ENCODE measurements at regions not wholly inside any gene's neighbourhood (a gene's known extent, or its start where the extent isn't known, plus 50 kb on each side); places are given as distances from the start of the nearest gene placed in this dataset.

GRCh38 chr11:104727768-104728167 is 170.5 kb downstream of the CASP12 start:
- ChIA-PET POLR2A (no interaction called here), CTCF (ENCODE audit: low intra/inter-chr PET ratio, low total read pairs) (no interaction called here)
- ATAC-seq (no peak), DNase-seq (ENCODE audit: low spot score) (no peak), FAIRE-seq (no peak)
- no peaks in the 10 kb centered on the region for H4K20me1 ChIP-seq (ENCODE audit: insufficient read depth, low read length)
- H3K9me3 ChIP-seq (ENCODE audit: low read length): peaks cover 10% of the 10 kb centered on the region
- H3K9ac ChIP-seq (ENCODE audit: insufficient read depth, low read depth, low read length): no peak overlapping the region
- H3K27ac ChIP-seq (ENCODE audit: extremely low read length, insufficient read depth, low read length): no peak overlapping the region
- no peak overlapping the region for H3K4me3 ChIP-seq (replicated peaks in 1 of 3; ENCODE audit: insufficient read depth in 1 of 3, low read depth in 2 of 3, low read length in 3 of 3)
- no peaks in the 10 kb centered on the region for H3K4me1 ChIP-seq (ENCODE audit: insufficient read depth, low read length)
- no peak for TF ChIP-seq ZNF629 (CRISPR knock-in tag; conservative IDR thresholded peaks at IDR 0.05)
- TF ChIP-seq SRF (IDR thresholded peaks at IDR 0.05; ENCODE audit: low read depth, low read length): no peak
- 0 out of 2 replicates have a peak, but pooled peaks have one; percentile 22 for TF ChIP-seq MAFF (IDR thresholded peaks at IDR 0.05; ENCODE audit: low read depth, low read length)
- TF ChIP-seq KDM1A (CRISPR knock-in tag; IDR thresholded peaks at IDR 0.05): no peak
- TF ChIP-seq XBP1 (CRISPR knock-in tag; IDR thresholded peaks at IDR 0.05): no peak
- TF ChIP-seq ATM (IDR thresholded peaks at IDR 0.05; ENCODE audit: borderline replicate concordance): no peak
- no peak for TF ChIP-seq FOSL1 (CRISPR knock-in tag; IDR thresholded peaks at IDR 0.05; ENCODE audit: borderline replicate concordance)
- TF ChIP-seq, protein P1, sequence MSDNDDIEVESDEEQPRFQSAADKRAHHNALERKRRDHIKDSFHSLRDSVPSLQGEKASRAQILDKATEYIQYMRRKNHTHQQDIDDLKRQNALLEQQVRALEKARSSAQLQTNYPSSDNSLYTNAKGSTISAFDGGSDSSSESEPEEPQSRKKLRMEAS (IDR thresholded peaks at IDR 0.05): no peak
- no peak for TF ChIP-seq ZNF484 (CRISPR knock-in tag; IDR thresholded peaks at IDR 0.05; ENCODE audit: borderline replicate concordance, low read depth)
- no peak for TF ChIP-seq BRCA1 (CRISPR knock-in tag; IDR thresholded peaks at IDR 0.05)
- TF ChIP-seq MAFK (conservative IDR thresholded peaks at IDR 0.05 in 1 of 2, IDR thresholded peaks at IDR 0.05 in 1 of 2; ENCODE audit: low read length in 2 of 2): peak; percentile 2 to 55; a peak in 2 of 4 replicates
- no peak overlapping the region for H3K4me2 ChIP-seq (ENCODE audit: low read depth, low read length)
- in situ Hi-C loops (cut with HindIII; ENCODE audit: extremely low pct_ligation_motif_present, low pct_unique_long_range_greater_than_20kb) (no loop called here), intact Hi-C loops (cut with micrococcal nuclease; ENCODE audit: unreplicated experiment) (no loop called here)
- no peaks in the 10 kb centered on the region for H3K36me3 ChIP-seq (replicated peaks in 1 of 2; ENCODE audit: control insufficient read depth in 1 of 2, insufficient read depth in 2 of 2, low read length in 2 of 2)
- no peaks in the 10 kb centered on the region; a peak in 1 of 5 replicates for H3K27me3 ChIP-seq (ENCODE audit: control insufficient read depth in 1 of 2, insufficient read depth in 2 of 2, low read length in 2 of 2)
- no TSS peak for BruUV-seq (replicated peaks)
- 0% methylated on average over 2 of the region's 2 CpGs for WGBS (ENCODE audit: low lambda C conversion rate)
- no peaks in the 10 kb centered on the region for H3K79me2 ChIP-seq (ENCODE audit: insufficient read depth, low read length)
- H2AFZ ChIP-seq (ENCODE audit: low read length): no peak overlapping the region

- Histone ChIP-seq H2AFZ (ENCODE audit: low read length) (no peak overlapping the region), H3K4me2 (ENCODE audit: low read depth, low read length) (no peak overlapping the region), H3K79me2 (ENCODE audit: insufficient read depth, low read length) (no peaks in the 10 kb centered on the region), H3K4me1 (ENCODE audit: insufficient read depth, low read length) (no peaks in the 10 kb centered on the region), H3K27ac (ENCODE audit: extremely low read length, insufficient read depth, low read length) (no peak overlapping the region), H3K36me3 (replicated peaks in 1 of 2; ENCODE audit: control insufficient read depth in 1 of 2, insufficient read depth in 2 of 2, low read length in 2 of 2) (no peaks in the 10 kb centered on the region), H3K9ac (ENCODE audit: insufficient read depth, low read depth, low read length) (no peak overlapping the region), H4K20me1 (ENCODE audit: insufficient read depth, low read length) (no peaks in the 10 kb centered on the region), H3K27me3 (ENCODE audit: control insufficient read depth in 1 of 2, insufficient read depth in 2 of 2, low read length in 2 of 2) (no peaks in the 10 kb centered on the region; a peak in 1 of 5 replicates), H3K4me3 (replicated peaks in 1 of 3; ENCODE audit: insufficient read depth in 1 of 3, low read depth in 2 of 3, low read length in 3 of 3) (no peak overlapping the region), H3K9me3 (ENCODE audit: low read length) (peaks cover 12% of the 10 kb centered on the region)
- DNase-seq (ENCODE audit: low spot score) (no peak), FAIRE-seq (no peak), ATAC-seq (no peak)
- ChIA-PET POLR2A (no interaction called here), CTCF (ENCODE audit: low intra/inter-chr PET ratio, low total read pairs) (no interaction called here)
- TF ChIP-seq ZNF788 (CRISPR knock-in tag; IDR thresholded peaks at IDR 0.05; ENCODE audit: borderline replicate concordance) (no peak), DRAP1 (CRISPR knock-in tag; IDR thresholded peaks at IDR 0.05) (no peak)
- BruUV-seq (replicated peaks): no TSS peak
- WGBS (ENCODE audit: low lambda C conversion rate): 58% methylated on average over 1 of the region's 1 CpG
- intact Hi-C loops (cut with micrococcal nuclease; ENCODE audit: unreplicated experiment) (no loop called here), in situ Hi-C loops (cut with HindIII; ENCODE audit: extremely low pct_ligation_motif_present, low pct_unique_long_range_greater_than_20kb) (no loop called here)
These were observed 171.2 kb downstream of the CASP12 start for GRCh38 chr11:104727095-104727494.
